Stomach (tissue), 8 donors: ENCODE measurements at regions not wholly inside any gene's neighbourhood (a gene's known extent, or its start where the extent isn't known, plus 50 kb on each side); places are given as distances from the start of the nearest gene placed in this dataset.
A peak's percentile ranks its signal among the peaks of the same experiment; 100 is the strongest.

Experiments used
- DNase-seq, 2 donors: peaks; one replicate each; pipeline versions ENCODE4 v3.0.0 to v3.0.0-alpha.2; 2013 to 2019
- H3K27ac ChIP-seq, 5 donors: fragments of 200-600 bp in 4 of 5; sonication (generic) in 4 of 5; one replicate each; pipeline ENCODE4 v1.5.1; 2013 to 2019; ENCODE audit warnings: mild to moderate bottlenecking in 1 of 5, moderate library complexity in 1 of 5
- H3K27me3 ChIP-seq, 3 donors: fragments of 200-600 bp; sonication (generic); one replicate each; pipeline ENCODE4 v1.5.1; 2017 to 2019; ENCODE audit warnings: mixed run types in 1 of 3
- H3K36me3 ChIP-seq, 4 donors: fragments of 200-600 bp; sonication (generic); 1 replicate in 3 of 4; 2 replicates in 1 of 4; pipeline ENCODE4 v1.5.1; 2016 to 2019
- H3K4me1 ChIP-seq, 4 donors: fragments of 200-600 bp; sonication (generic); one replicate each; pipeline ENCODE4 v1.5.1; 2016 to 2019
- H3K4me3 ChIP-seq, 4 donors: fragments of 200-600 bp; sonication (generic) in 3 of 4; one replicate each; pipeline ENCODE4 v1.5.1; 2016 to 2019; ENCODE audit warnings: mild to moderate bottlenecking in 1 of 4
- H3K9me3 ChIP-seq, 4 donors: fragments of 200-600 bp; sonication (generic); one replicate each; pipeline ENCODE4 v1.5.1; 2016 to 2019
- CTCF ChIP-seq, 7 experiments: fragments of 450-650 bp in 4 of 7; fragments of 200-600 bp in 3 of 7; sonication (generic) in 3 of 7; IDR thresholded peaks; one replicate each; pipeline ENCODE4 v1.5.1; 2016 to 2019; ENCODE audit warnings: antibody characterized with exemption in 7 of 7, control low read depth in 2 of 7, mild to moderate bottlenecking in 1 of 7
- EP300 ChIP-seq: sonication (generic); formaldehyde crosslinking; IDR thresholded peaks from one replicate; pipeline ENCODE4 v1.6.1; 2017; ENCODE audit warnings: antibody characterized with exemption
- POLR2A ChIP-seq, 4 donors: fragments of 450-650 bp; IDR thresholded peaks; one replicate each; pipeline ENCODE4 v1.6.1; 2016; ENCODE audit warnings: antibody characterized with exemption in 4 of 4, control low read depth in 2 of 4, mild to moderate bottlenecking in 1 of 4, moderate library complexity in 1 of 4
- POLR2AphosphoS5 ChIP-seq, 3 donors: sonication (generic); formaldehyde crosslinking; IDR thresholded peaks; one replicate each; pipeline ENCODE4 v1.6.1; 2016; ENCODE audit warnings: antibody characterized with exemption in 3 of 3
- WGBS, 5 donors: extraction: QIAGEN DNeasy Blood & Tissue Kit in 3 of 5; methylation state at CpG; one replicate each; pipeline versions ENCODE4 v1.1.5 to v1.1.7; 2013 to 2018; 5-methylcytosine and 5-hydroxymethylcytosine counted together
- intact Hi-C: fragments of 100-400 bp; cut with DNase I; formaldehyde crosslinking; loops from one replicate; pipeline ENCODE4 v1.15.1; 2023; ENCODE audit warnings: low total_unique reads
- donor health status: healthy with polysubstance abuse.
- donor health status: Bipolar disorder and iron deficiency.
- donor health status: healthy.

DNA sequence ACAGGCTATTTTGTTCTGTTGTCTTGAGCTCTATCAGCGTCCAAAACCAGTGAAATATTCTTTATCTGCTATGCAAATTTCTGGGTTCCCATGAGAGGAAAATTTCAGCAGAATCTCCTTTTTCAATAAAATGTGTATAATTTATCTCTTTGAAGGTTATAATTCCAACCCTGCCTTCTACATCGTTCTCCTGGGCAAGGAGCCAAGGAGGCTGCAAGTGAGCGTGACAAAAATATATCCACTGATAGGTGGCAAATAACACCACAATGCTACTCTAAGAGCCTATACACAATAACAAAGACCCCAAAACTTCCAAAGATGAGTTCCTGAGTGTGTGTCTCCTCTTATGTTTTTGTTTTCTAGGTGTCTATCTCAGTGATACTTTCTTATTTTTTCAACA lies 664.7 kb upstream of the SORCS1 start:
- 44 to 53% (median 48%) methylated on average over 3 of the region's 3 CpGs for WGBS, 5 donors
- H3K4me1 ChIP-seq: no peaks in the 10 kb centered on the region
- no peaks in the 10 kb centered on the region for H3K9me3 ChIP-seq
- no peaks in the 10 kb centered on the region for H3K36me3 ChIP-seq
- DNase-seq: peak in 1 of 2 donors; percentile 7
- H3K4me3 ChIP-seq: no peak overlapping the region
- no peak overlapping the region for H3K27ac ChIP-seq
- no peak for TF ChIP-seq EP300
- TF ChIP-seq POLR2AphosphoS5 (IDR thresholded peaks at IDR 0.05): no peak
- TF ChIP-seq CTCF (IDR thresholded peaks at IDR 0.05): no peak
- no peak for TF ChIP-seq POLR2A (IDR thresholded peaks at IDR 0.05)
- H3K27me3 ChIP-seq: no peaks in the 10 kb centered on the region
- intact Hi-C loops: no loop called here

GRCh38 chr10:107826171-107826570 lies 661.7 kb upstream of the SORCS1 start:
- Histone ChIP-seq H3K4me1 (no peaks in the 10 kb centered on the region), H3K4me3 (no peak overlapping the region), H3K36me3 (no peaks in the 10 kb centered on the region), H3K27ac (no peak overlapping the region), H3K9me3 (no peaks in the 10 kb centered on the region), H3K27me3 (no peaks in the 10 kb centered on the region)
- intact Hi-C loops: no loop called here
- peak in 1 of 2 donors; percentile 8 for DNase-seq
- TF ChIP-seq EP300 (no peak), CTCF (IDR thresholded peaks at IDR 0.05) (no peak), POLR2AphosphoS5 (IDR thresholded peaks at IDR 0.05) (no peak)
- 51 to 82% (median 61%) methylated on average over 4 of the region's 4 CpGs for WGBS, 5 donors

GRCh38 chr10:107814865-107815487 lies 650.5 kb upstream of the SORCS1 start:
- TF ChIP-seq CTCF (IDR thresholded peaks at IDR 0.05) (peak in 5 of 7 experiments; percentile 32 to 45 (median 40)), POLR2A (IDR thresholded peaks at IDR 0.05) (no peak), EP300 (no peak), POLR2AphosphoS5 (IDR thresholded peaks at IDR 0.05) (no peak)
- DNase-seq: peak; percentile 34 to 85
- no peaks in the 10 kb centered on the region for H3K4me1 ChIP-seq
- H3K27me3 ChIP-seq: no peaks in the 10 kb centered on the region
- no peaks in the 10 kb centered on the region for H3K36me3 ChIP-seq
- H3K27ac ChIP-seq: no peak overlapping the region
- WGBS, 5 donors: 32 to 41% (median 38%) methylated on average over 6 of the region's 6 CpGs
- intact Hi-C loops: no loop called here
- H3K9me3 ChIP-seq: no peaks in the 10 kb centered on the region
- H3K4me3 ChIP-seq: no peak overlapping the region

DNA sequence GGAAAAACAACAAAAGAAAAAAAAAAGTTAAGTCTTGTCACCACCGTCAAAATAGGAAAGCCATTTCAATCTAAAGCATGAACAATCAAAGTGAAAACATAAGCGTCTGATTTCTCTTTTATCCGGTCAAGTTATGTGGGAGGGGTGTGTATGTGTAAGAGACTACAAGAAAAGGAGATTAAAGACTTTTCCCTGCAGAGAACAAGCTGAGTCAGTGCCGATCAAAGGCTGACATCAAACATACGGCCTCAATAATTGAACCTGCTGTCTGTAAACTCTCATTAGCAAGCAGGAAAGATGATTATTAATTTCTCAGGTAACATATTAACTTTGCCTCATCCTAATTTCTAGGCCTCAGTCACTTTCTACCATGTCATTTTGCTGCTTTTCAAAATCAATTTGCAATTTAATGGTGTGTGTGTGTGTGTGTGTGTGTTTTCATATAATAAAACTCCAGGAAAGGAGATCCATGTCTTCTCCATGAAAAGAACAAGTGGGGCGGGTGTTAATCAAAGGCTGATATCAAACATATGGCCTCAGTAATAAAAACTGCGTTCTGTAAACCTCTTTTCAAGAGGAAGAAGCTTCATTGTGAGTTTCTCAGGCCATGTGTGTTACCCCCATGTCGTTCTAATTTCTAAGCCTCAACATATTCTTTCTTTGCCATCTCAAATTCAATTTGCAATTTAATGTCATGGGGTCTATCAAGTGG lies 649.1 kb upstream of the SORCS1 start:
- no peak for TF ChIP-seq CTCF (IDR thresholded peaks at IDR 0.05)
- no peak for TF ChIP-seq EP300
- TF ChIP-seq POLR2A (IDR thresholded peaks at IDR 0.05): no peak
- TF ChIP-seq POLR2AphosphoS5 (IDR thresholded peaks at IDR 0.05): no peak
- Histone ChIP-seq H3K9me3 (no peaks in the 10 kb centered on the region), H3K4me1 (no peaks in the 10 kb centered on the region), H3K4me3 (no peak overlapping the region), H3K27me3 (no peaks in the 10 kb centered on the region), H3K27ac (no peak overlapping the region), H3K36me3 (no peaks in the 10 kb centered on the region)
- 51 to 68% (median 60%) methylated on average over 8 of the region's 8 CpGs for WGBS, 5 donors
- DNase-seq: peak in 1 of 2 donors; percentile 10
- intact Hi-C loops: no loop called here
